WTC11 (cell line): ENCODE measurements at regions not wholly inside any gene's neighbourhood (a gene's known extent, or its start where the extent isn't known, plus 50 kb on each side); places are given as distances from the start of the nearest gene placed in this dataset.

Experiments
- ATAC-seq: fragments of 200-7000 bp; cut with Tn5 transposase; 2 replicates; pipeline ENCODE4 v1.10.0; 2021; ENCODE audit warnings: mild to moderate bottlenecking, moderate library complexity
- CTCF ChIA-PET: fragments of 300-600 bp; sonication (Branson Sonifier 250); formaldehyde crosslinking; loops from one replicate; lab custom pipeline; 2021; ENCODE audit warnings: antibody characterized with exemption; lab: Charles Lee
- POLR2A ChIA-PET: fragments of 350-600 bp; sonication (Branson Sonifier 250); formaldehyde crosslinking; loops from one replicate; lab custom pipeline; 2021; ENCODE audit warnings: antibody characterized with exemption; lab: Charles Lee
- DNase-seq: peaks from one replicate; pipeline ENCODE4 v3.0.0; 2021; ENCODE audit warnings: low spot score
- H3K27ac Mint-ChIP-seq: 2 replicates; pipeline ENCODE4 v1.8.0; 2021; ENCODE audit warnings: mixed read lengths
- H3K27me3 Mint-ChIP-seq: 2 replicates; pipeline ENCODE4 v1.8.0; 2021; ENCODE audit warnings: low read depth, mild to moderate bottlenecking, moderate library complexity, mixed read lengths
- H3K36me3 Mint-ChIP-seq: 2 replicates; pipeline ENCODE4 v1.8.0; 2021; ENCODE audit warnings: mixed read lengths
- H3K4me1 Mint-ChIP-seq: 2 replicates; pipeline ENCODE4 v1.8.0; 2022; ENCODE audit warnings: mixed read lengths
- H3K4me3 Mint-ChIP-seq: 2 replicates; pipeline ENCODE4 v1.8.0; 2021; ENCODE audit warnings: mild to moderate bottlenecking, moderate library complexity, mixed read lengths
- H3K9me3 Mint-ChIP-seq: 2 replicates; pipeline ENCODE4 v1.8.0; 2021; ENCODE audit warnings: mixed read lengths
- CREM ChIP-seq: sonication (generic); formaldehyde crosslinking; IDR thresholded peaks from 2 replicates; pipeline ENCODE4 v1.8.1; 2022; ENCODE audit warnings: mild to moderate bottlenecking, missing genetic modification reagents, moderate library complexity
- CTCF ChIP-seq: fragments of 200-600 bp; IDR thresholded peaks from 2 replicates; pipeline ENCODE4 v1.8.0; 2022; ENCODE audit warnings: antibody characterized with exemption
- E2F5 ChIP-seq: sonication (generic); formaldehyde crosslinking; IDR thresholded peaks from 2 replicates; pipeline ENCODE4 v1.8.1; 2022; ENCODE audit warnings: mild to moderate bottlenecking, moderate library complexity, missing genetic modification reagents
- EMX1 ChIP-seq: fragments of 250-450 bp; sonication (Bioruptor Pico); IDR thresholded peaks from 2 replicates; pipeline ENCODE4 v1.8.0; 2021; ENCODE audit warnings: mild to moderate bottlenecking
- NR1H2 ChIP-seq: sonication (generic); formaldehyde crosslinking; IDR thresholded peaks from 2 replicates; pipeline ENCODE4 v1.9.0; 2021; ENCODE audit warnings: mild to moderate bottlenecking, moderate library complexity, missing genetic modification reagents
- NR2C2 ChIP-seq: sonication (generic); formaldehyde crosslinking; IDR thresholded peaks from 2 replicates; pipeline ENCODE4 v1.8.0; 2022; ENCODE audit warnings: mild to moderate bottlenecking, missing genetic modification reagents
- PRDM15 ChIP-seq: sonication (generic); formaldehyde crosslinking; IDR thresholded peaks from 2 replicates; pipeline ENCODE4 v1.8.0; 2022; ENCODE audit warnings: missing genetic modification reagents
- PRRX2 ChIP-seq: fragments of 250-450 bp; sonication (Bioruptor Pico); IDR thresholded peaks from 2 replicates; pipeline ENCODE4 v1.8.0; 2021; ENCODE audit warnings: mild to moderate bottlenecking
- RELA ChIP-seq: sonication (generic); formaldehyde crosslinking; IDR thresholded peaks from 2 replicates; pipeline ENCODE4 v1.8.1; 2022; ENCODE audit warnings: missing genetic modification reagents, mild to moderate bottlenecking, borderline replicate concordance
- SMAD4 ChIP-seq: sonication (generic); formaldehyde crosslinking; IDR thresholded peaks from 2 replicates; pipeline ENCODE4 v1.8.0; 2022; ENCODE audit warnings: mild to moderate bottlenecking, missing genetic modification reagents
- STAT6 ChIP-seq: sonication (generic); formaldehyde crosslinking; conservative IDR thresholded peaks from 2 replicates; pipeline ENCODE4 v1.8.1; 2023; ENCODE audit warnings: mild to moderate bottlenecking, low read depth, missing genetic modification reagents, moderate library complexity
- TEAD1 ChIP-seq: sonication (generic); formaldehyde crosslinking; IDR thresholded peaks from 2 replicates; pipeline ENCODE4 v1.8.0; 2022; ENCODE audit warnings: mild to moderate bottlenecking, missing genetic modification reagents
- ZMAT4 ChIP-seq: fragments of 250-450 bp; sonication (Bioruptor Pico); IDR thresholded peaks from 2 replicates; pipeline ENCODE4 v1.9.0; 2021; ENCODE audit warnings: mild to moderate bottlenecking
- ZNF219 ChIP-seq: sonication (generic); formaldehyde crosslinking; IDR thresholded peaks from 2 replicates; pipeline ENCODE4 v1.8.0; 2023; ENCODE audit warnings: missing genetic modification reagents, mild to moderate bottlenecking, borderline replicate concordance
- ZNF671 ChIP-seq: fragments of 250-450 bp; sonication (Bioruptor Pico); IDR thresholded peaks from 2 replicates; pipeline ENCODE4 v1.8.0; 2021; ENCODE audit warnings: mild to moderate bottlenecking
- TF ChIP-seq, protein P1 (sequence below): sonication (generic); formaldehyde crosslinking; conservative IDR thresholded peaks from 2 replicates; pipeline ENCODE4 v1.8.1; 2022; ENCODE audit warnings: mild to moderate bottlenecking, missing genetic modification reagents
- TF ChIP-seq, protein P2 (sequence below): sonication (generic); formaldehyde crosslinking; IDR thresholded peaks from 2 replicates; pipeline ENCODE4 v1.8.1; 2022; ENCODE audit warnings: low read depth, mild to moderate bottlenecking, moderate library complexity, missing genetic modification reagents, borderline replicate concordance
- TF ChIP-seq, protein P3 (sequence below): fragments of 250-450 bp; sonication (Bioruptor Pico); IDR thresholded peaks from 2 replicates; pipeline ENCODE4 v1.9.0; 2021; ENCODE audit warnings: mild to moderate bottlenecking

GRCh38 chr7:55277916-55278315 lies 87.2 kb upstream of the LANCL2 start:
- ATAC-seq (no peak), DNase-seq (no peak)
- TF ChIP-seq SMAD4 (no peak), CREM (CRISPR knock-in tag) (no peak), PRRX2 (no peak)
- Mint-ChIP-seq H3K27ac (no peak overlapping the region), H3K27me3 (no peaks in the 10 kb centered on the region), H3K4me3 (no peak overlapping the region), H3K36me3 (no peaks in the 10 kb centered on the region), H3K9me3 (no peaks in the 10 kb centered on the region), H3K4me1 (peaks cover 9% of the 10 kb centered on the region)
- CTCF ChIA-PET: no interaction called here
- POLR2A ChIA-PET: no interaction called here

- TF ChIP-seq EMX1 (CRISPR knock-in tag) (no peak), TEAD1 (CRISPR knock-in tag) (no peak), ZNF219 (CRISPR knock-in tag) (no peak), CTCF (no peak), NR2C2 (CRISPR knock-in tag) (no peak), ZMAT4 (CRISPR knock-in tag) (no peak), RELA (CRISPR knock-in tag) (no peak), NR1H2 (CRISPR knock-in tag) (no peak), SMAD4 (no peak), STAT6 (CRISPR knock-in tag) (no peak), E2F5 (CRISPR knock-in tag) (no peak), ZNF671 (CRISPR knock-in tag) (no peak), CREM (CRISPR knock-in tag) (no peak), PRDM15 (CRISPR knock-in tag) (no peak)
- TF ChIP-seq, protein P1, sequence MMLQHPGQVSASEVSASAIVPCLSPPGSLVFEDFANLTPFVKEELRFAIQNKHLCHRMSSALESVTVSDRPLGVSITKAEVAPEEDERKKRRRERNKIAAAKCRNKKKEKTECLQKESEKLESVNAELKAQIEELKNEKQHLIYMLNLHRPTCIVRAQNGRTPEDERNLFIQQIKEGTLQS (CRISPR knock-in tag): no peak
- TF ChIP-seq, protein P2, sequence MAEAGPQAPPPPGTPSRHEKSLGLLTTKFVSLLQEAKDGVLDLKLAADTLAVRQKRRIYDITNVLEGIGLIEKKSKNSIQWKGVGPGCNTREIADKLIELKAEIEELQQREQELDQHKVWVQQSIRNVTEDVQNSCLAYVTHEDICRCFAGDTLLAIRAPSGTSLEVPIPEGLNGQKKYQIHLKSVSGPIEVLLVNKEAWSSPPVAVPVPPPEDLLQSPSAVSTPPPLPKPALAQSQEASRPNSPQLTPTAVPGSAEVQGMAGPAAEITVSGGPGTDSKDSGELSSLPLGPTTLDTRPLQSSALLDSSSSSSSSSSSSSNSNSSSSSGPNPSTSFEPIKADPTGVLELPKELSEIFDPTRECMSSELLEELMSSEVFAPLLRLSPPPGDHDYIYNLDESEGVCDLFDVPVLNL (CRISPR knock-in tag): no peak
- TF ChIP-seq, protein P3, sequence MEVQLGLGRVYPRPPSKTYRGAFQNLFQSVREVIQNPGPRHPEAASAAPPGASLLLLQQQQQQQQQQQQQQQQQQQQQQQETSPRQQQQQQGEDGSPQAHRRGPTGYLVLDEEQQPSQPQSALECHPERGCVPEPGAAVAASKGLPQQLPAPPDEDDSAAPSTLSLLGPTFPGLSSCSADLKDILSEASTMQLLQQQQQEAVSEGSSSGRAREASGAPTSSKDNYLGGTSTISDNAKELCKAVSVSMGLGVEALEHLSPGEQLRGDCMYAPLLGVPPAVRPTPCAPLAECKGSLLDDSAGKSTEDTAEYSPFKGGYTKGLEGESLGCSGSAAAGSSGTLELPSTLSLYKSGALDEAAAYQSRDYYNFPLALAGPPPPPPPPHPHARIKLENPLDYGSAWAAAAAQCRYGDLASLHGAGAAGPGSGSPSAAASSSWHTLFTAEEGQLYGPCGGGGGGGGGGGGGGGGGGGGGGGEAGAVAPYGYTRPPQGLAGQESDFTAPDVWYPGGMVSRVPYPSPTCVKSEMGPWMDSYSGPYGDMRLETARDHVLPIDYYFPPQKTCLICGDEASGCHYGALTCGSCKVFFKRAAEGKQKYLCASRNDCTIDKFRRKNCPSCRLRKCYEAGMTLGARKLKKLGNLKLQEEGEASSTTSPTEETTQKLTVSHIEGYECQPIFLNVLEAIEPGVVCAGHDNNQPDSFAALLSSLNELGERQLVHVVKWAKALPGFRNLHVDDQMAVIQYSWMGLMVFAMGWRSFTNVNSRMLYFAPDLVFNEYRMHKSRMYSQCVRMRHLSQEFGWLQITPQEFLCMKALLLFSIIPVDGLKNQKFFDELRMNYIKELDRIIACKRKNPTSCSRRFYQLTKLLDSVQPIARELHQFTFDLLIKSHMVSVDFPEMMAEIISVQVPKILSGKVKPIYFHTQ (CRISPR knock-in tag): no peak
- Mint-ChIP-seq H3K27me3 (no peaks in the 10 kb centered on the region), H3K9me3 (no peaks in the 10 kb centered on the region), H3K4me3 (no peak overlapping the region), H3K27ac (no peak overlapping the region), H3K36me3 (no peaks in the 10 kb centered on the region), H3K4me1 (peaks cover 9% of the 10 kb centered on the region)
- ATAC-seq (no peak), DNase-seq (no peak)
- ChIA-PET POLR2A (no interaction called here), CTCF (no interaction called here)
Measured at GRCh38 chr7:55278321-55278720, 86.8 kb upstream of the LANCL2 start.
